Breast epithelium (tissue), 3 donors: ENCODE measurements at regions not wholly inside any gene's neighbourhood (a gene's known extent, or its start where the extent isn't known, plus 50 kb on each side); places are given as distances from the start of the nearest gene placed in this dataset.
"Not testable (repeated sequence)": the region's sequence is repeated elsewhere in the genome, so short reads cannot be mapped to it uniquely, and the experiment has no call there.

Experiments
- POLR2A ChIP-seq: fragments of 450-650 bp; IDR thresholded peaks from one replicate; pipeline ENCODE4 v1.6.1; 2016; ENCODE audit warnings: antibody characterized with exemption, mild to moderate bottlenecking, moderate library complexity
- POLR2AphosphoS5 ChIP-seq, 3 donors: sonication (generic); formaldehyde crosslinking; IDR thresholded peaks; one replicate each; pipeline ENCODE4 v1.6.1; 2017; ENCODE audit warnings: antibody characterized with exemption in 3 of 3
- TF ChIP-seq, protein P1 (sequence below), 3 donors: fragments of 450-650 bp; IDR thresholded peaks; one replicate each; pipeline ENCODE4 v1.5.1; 2016 to 2017; ENCODE audit warnings: antibody characterized with exemption in 3 of 3, mild to moderate bottlenecking in 3 of 3, moderate library complexity in 3 of 3

DNA sequence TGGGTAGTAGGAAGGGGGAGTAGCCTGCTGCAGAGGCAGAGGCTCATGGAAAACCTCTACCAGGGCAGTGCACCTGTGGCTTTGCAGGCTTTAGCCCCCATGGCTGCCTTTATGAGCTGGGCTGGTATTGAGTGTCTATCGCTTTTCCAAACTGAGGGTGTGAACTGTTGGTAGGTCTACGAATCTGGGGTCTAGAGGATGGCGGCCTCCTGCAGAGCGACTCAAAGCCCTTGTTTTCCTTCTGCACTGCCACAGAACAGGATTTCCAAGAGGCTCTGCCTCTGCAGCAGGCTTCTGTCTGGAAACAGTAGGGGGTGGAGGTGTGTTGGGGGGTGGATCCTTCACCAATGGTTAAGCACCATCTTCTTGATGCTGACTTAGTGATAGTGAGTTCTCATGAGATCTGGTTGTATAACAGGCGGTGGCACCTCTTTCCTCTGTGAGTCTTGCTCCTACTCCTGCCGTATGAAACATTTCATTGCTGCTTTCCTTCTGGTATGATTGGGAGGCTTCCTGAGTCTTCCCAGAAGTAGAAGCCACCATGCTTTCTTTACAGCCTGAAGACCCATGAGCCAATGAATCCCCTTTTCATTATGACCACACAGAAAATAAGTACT lies 840.0 kb downstream of the FOXD4L5 start:
- TF ChIP-seq, protein P1, sequence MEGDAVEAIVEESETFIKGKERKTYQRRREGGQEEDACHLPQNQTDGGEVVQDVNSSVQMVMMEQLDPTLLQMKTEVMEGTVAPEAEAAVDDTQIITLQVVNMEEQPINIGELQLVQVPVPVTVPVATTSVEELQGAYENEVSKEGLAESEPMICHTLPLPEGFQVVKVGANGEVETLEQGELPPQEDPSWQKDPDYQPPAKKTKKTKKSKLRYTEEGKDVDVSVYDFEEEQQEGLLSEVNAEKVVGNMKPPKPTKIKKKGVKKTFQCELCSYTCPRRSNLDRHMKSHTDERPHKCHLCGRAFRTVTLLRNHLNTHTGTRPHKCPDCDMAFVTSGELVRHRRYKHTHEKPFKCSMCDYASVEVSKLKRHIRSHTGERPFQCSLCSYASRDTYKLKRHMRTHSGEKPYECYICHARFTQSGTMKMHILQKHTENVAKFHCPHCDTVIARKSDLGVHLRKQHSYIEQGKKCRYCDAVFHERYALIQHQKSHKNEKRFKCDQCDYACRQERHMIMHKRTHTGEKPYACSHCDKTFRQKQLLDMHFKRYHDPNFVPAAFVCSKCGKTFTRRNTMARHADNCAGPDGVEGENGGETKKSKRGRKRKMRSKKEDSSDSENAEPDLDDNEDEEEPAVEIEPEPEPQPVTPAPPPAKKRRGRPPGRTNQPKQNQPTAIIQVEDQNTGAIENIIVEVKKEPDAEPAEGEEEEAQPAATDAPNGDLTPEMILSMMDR (IDR thresholded peaks at IDR 0.05), result not testable (repeated sequence)
- not testable (repeated sequence) for TF ChIP-seq POLR2A; POLR2AphosphoS5 (IDR thresholded peaks at IDR 0.05)
